ENCODE measurements at regions not wholly inside any gene's neighbourhood (a gene's known extent, or its start where the extent isn't known, plus 50 kb on each side); places are given as distances from the start of the nearest gene placed in this dataset.

DNA sequence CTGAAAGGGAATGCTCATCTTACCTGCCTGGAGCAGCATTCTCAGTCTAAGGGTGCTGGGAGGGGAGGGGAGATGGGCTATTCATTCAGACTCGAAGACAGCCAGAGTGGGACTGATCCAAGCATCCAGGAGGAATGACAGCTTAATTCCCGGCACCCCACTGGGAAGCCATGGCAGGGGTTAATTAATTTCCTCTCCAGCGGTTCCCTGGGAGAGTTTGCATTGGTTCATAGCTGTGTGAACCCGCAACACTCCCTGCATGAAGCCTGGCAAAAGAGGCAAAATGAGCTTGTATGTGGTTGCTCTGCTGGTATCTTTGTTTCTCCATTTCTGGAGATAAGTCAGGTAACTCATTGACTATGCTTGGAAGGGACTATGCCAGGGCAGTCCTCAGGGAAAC is 401.0 kb upstream of the SLC24A2 start:
- TF ChIP-seq, protein P1, sequence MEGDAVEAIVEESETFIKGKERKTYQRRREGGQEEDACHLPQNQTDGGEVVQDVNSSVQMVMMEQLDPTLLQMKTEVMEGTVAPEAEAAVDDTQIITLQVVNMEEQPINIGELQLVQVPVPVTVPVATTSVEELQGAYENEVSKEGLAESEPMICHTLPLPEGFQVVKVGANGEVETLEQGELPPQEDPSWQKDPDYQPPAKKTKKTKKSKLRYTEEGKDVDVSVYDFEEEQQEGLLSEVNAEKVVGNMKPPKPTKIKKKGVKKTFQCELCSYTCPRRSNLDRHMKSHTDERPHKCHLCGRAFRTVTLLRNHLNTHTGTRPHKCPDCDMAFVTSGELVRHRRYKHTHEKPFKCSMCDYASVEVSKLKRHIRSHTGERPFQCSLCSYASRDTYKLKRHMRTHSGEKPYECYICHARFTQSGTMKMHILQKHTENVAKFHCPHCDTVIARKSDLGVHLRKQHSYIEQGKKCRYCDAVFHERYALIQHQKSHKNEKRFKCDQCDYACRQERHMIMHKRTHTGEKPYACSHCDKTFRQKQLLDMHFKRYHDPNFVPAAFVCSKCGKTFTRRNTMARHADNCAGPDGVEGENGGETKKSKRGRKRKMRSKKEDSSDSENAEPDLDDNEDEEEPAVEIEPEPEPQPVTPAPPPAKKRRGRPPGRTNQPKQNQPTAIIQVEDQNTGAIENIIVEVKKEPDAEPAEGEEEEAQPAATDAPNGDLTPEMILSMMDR (IDR thresholded peaks at IDR 0.05): no peak
- no peak for TF ChIP-seq POLR2AphosphoS5 (IDR thresholded peaks at IDR 0.05)

Measured in stomach (tissue), 4 donors.